NCI-H1694 treated with DMSO at 0.1 percent for 48 hours (cell line): ENCODE measurements at regions not wholly inside any gene's neighbourhood (a gene's known extent, or its start where the extent isn't known, plus 50 kb on each side); places are given as distances from the start of the nearest gene placed in this dataset.
"Not testable (repeated sequence)": the region's sequence is repeated elsewhere in the genome, so short reads cannot be mapped to it uniquely, and the experiment has no call there.

Experiments
- DNase-seq: peaks from one replicate; lab custom pipeline; 2025; lab: John Stamatoyannopoulos, UW

- DNase-seq, result no peak
Measured at GRCh38 chr2:67103157-67103556, 294.0 kb upstream of the ETAA1 start.

DNA sequence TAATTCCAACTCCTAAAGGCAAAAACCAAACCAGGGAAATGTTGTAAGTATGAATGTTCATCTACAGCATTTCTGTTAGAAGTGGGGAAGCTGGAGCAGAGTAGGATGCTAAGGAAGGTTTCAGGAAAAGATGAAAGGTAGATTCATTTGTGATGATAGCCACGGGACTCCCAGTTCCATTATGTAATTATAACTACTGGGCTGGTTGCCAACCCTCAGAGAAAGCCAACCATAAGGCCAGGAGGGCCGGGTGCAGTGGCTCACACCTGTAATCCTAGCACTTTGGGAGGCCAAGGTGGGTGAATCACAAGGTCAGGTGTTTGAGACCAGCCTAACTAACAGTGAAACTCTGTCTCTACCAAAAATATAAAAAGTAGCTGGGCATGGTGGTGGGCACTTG, 288.9 kb upstream of the ETAA1 start:
- no peak for DNase-seq

DNA sequence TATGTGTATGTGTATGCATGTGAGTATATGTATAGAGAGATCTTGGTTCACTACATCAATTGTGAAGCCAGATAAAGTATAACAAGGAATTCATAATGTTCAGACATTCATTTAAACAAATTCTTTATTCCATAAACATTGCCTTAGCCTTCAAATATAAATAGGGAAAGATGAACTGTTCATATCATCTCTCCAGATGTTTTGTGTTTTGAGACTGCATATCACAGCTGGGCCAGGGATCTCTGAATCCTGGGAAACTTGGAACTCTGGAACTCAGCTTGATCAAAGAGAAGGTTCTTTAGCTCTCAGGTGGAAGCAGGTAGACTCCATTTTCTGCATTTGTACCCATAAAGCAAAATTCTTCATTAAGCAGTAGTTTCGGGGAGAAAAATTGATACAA, 272.6 kb upstream of the ETAA1 start:
- no peak for DNase-seq

- no peak for DNase-seq
Measured at GRCh38 chr2:67130531-67131256, 266.4 kb upstream of the ETAA1 start.

DNA sequence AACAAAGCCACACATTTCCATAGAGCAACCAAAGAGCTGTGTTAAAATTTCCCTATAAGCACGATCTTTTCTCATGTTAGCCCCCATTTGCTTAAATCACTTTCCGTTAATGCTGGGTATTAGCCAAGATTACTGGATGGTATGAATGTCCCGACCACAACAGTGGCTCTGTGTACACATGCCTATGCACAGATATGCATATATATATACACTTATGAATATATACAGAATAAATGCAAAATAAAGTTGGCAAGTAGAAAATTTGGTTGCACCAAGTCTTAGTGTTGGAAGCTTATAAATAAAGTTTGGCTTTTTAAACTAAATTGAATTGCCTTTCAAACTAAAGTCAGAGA, 265.9 kb upstream of the ETAA1 start:
- DNase-seq, result no peak

- DNase-seq, result not testable (repeated sequence)
Measured at GRCh38 chr2:67132441-67132940, 264.6 kb upstream of the ETAA1 start.

DNA sequence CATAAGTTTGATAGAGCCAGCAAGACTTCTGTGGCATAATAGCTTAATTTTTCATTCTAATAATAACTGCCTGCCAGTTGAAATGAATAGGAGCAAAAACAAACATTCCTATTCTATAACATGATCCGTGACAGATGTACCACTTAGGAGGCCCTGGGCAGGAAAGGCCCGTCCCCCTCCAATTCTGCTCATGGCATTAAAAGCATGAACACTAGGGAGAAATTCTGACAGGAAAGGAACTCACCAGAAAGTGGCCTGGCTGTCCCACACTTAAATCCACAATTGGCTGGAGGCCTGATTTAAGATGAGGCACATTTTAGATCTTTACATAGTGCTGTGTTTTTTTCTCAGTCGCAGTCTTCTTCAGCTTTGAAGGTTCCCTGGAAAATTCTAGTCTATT, 261.9 kb upstream of the ETAA1 start:
- DNase-seq, result peak; percentile 14

GRCh38 chr2:67137699-67138098, 259.4 kb upstream of the ETAA1 start:
- no peak for DNase-seq

DNA sequence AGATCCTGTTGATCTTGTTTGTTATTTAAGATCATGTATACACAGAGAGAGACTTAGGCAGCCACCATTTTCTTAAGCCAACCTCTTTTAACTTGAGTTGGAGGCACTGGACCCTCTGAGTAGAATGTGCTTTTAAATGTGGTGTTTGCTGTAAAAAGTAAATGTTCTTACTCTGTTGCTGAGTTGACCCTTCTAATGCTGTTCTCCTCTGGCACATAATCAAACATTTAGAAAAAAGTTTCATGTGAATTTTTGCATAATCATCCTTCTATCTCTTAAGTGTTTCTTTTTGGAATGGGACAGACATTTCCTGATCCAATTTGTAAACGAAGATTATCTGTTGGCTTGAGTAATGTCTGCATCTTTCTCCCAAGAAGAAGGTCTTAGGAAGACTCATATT, 255.1 kb upstream of the ETAA1 start:
- DNase-seq, result no peak

DNA sequence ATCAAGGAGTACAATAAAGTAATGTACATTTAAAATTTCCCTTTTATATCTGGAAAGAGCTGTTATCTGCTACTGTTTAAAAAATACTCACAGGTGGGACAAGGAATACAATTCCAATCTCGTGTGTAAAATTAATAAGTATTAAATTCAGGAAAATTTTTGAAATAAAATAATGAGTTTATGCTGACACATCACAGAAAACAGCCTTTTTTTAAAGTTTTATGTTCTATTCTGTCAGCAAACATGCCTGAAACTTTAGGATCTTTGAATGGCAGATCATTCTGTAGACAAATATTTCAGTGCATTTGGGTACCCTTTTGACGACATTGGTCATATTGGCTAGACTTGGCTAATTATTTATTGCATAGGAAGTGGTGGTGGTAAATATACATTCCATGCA, 254.4 kb upstream of the ETAA1 start:
- DNase-seq, result no peak

- DNase-seq, result no peak
Measured at GRCh38 chr2:67145851-67146250, 251.3 kb upstream of the ETAA1 start.

- DNase-seq, result no peak
Measured at GRCh38 chr2:67156796-67157195, 240.3 kb upstream of the ETAA1 start.

GRCh38 chr2:67158718-67159117, 238.4 kb upstream of the ETAA1 start:
- DNase-seq, result no peak

DNA sequence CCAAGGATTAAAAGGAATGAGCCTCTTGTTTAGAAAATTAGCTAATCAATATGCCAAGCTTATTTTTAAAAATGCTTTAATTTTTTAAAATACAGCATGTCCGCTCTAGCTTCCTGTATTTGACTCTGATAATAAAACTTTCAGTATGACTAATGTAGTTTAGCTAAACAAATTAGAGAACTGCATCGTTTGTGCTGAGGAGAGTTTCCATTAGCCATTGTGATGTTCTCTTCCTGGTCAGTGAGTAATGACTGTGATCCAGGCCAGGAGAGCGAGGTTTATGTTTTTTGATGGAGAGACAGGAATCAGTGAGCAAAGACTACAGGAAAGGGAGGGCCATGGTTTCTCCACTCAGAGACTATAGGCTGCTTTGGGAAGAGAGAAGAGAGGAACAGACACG, 237.2 kb upstream of the ETAA1 start:
- no peak for DNase-seq

- DNase-seq, result no peak
Measured at GRCh38 chr2:67164771-67165522, 232.2 kb upstream of the ETAA1 start.

DNA sequence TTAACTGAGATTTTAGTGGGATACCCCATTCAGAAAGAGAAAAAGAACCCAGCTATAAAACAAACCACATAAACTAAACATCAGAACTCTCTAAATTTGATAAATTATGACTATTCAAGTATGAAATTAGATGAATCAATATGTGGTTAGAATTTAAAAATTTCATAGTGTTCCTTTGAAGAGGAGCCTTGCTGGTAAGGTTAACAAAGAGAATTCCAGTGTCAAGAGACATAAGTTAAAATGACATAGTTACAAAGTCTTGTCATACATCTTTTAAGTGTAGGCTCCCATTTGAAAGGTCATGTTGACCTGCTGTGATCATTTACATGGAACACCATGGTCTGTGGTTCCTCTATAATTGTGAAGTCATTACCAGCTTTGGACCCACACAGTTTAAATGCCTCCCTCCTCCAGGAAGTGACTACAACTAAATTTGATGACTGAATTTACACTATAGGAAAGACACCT, 231.6 kb upstream of the ETAA1 start:
- DNase-seq, result no peak

- not testable (repeated sequence) for DNase-seq
Measured at GRCh38 chr2:67166511-67166910, 230.6 kb upstream of the ETAA1 start.

DNA sequence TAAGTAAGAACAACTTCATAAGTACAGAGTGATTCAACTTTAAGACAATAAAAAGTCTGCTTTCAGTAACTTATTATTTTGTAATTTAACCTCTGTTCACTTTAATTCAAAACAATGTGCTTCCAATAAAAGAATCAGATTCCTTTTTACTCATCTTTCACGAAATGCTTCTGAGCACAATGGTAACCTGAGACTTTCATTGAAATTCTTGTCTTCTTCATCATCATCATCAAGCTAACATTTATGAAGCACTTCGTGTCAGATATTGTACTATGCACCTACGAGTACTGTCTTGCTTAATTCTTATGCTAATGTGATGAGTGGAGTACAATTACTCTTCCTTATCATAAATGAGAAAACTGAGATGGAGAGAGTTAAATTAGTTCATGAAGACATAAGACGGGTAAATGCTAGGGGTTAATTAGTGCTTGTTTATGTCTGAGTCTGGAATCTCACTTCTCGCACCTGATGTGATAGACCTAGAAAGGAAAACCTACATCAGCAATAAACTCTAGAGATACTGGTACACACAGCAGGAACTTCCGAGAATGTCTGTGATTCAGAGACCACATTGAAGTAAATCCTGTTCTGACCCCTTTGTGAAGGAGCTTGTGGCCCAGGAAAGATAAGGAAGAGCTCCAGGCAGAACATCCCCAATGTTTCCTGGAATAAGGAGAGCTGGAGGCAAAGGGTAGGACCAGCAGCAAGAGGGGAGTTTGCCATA, 227.6 kb upstream of the ETAA1 start:
- no peak for DNase-seq

DNA sequence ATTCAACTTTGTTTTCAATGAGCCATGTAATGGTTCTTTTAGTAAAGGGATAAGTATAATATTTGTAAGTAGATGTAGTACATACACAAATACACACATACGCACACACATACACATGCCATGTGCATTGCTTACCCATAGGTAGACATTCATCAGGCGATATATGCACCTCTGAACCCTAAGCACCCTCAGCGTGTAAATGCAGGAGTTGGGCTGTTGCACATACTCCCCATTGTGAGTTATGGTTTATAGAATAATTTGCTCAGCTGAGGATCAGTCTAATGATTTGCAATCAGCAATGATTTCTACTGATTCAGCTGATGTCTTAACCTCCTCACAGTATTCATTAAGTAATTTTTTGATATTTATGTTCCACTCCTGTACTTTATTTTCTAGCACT, 217.6 kb upstream of the ETAA1 start:
- DNase-seq, result no peak

DNA sequence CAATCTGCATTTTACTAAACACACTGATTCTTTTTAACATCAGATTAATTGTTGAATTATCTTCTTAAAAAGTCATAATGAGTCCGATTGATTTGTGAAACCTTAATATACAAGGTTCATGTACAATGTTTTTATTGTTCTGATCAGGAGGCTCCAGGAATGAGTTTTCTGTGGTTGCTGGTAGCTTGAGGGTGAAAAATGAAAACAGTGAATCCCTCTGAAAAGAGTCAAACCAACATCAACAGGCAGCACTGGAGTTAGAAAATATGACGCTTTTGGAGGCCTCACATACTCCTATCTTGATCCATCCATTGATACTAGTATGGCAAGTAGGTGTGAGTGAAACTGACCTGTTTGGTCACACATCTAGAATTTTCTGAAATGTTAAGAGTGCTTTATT, 216.3 kb upstream of the ETAA1 start:
- DNase-seq, result no peak

GRCh38 chr2:67182884-67183283, 214.2 kb upstream of the ETAA1 start:
- DNase-seq, result no peak

GRCh38 chr2:67186326-67186725, 210.8 kb upstream of the ETAA1 start:
- no peak for DNase-seq

GRCh38 chr2:67186871-67187270, 210.3 kb upstream of the ETAA1 start:
- DNase-seq, result no peak
